RCC 7860 (cell line): ENCODE measurements at regions not wholly inside any gene's neighbourhood (a gene's known extent, or its start where the extent isn't known, plus 50 kb on each side); places are given as distances from the start of the nearest gene placed in this dataset.
"Not testable (repeated sequence)": the region's sequence is repeated elsewhere in the genome, so short reads cannot be mapped to it uniquely, and the experiment has no call there.

Experiments used
- DNase-seq: peaks from one replicate; pipeline ENCODE4 v3.0.0-alpha.2; 2015; ENCODE audit warnings: low spot score
- FAIRE-seq: peaks from 2 replicates; lab custom pipeline; 2012; peaks lifted over from hg19 to GRCh38; lab: Jason Lieb, UNC

DNA sequence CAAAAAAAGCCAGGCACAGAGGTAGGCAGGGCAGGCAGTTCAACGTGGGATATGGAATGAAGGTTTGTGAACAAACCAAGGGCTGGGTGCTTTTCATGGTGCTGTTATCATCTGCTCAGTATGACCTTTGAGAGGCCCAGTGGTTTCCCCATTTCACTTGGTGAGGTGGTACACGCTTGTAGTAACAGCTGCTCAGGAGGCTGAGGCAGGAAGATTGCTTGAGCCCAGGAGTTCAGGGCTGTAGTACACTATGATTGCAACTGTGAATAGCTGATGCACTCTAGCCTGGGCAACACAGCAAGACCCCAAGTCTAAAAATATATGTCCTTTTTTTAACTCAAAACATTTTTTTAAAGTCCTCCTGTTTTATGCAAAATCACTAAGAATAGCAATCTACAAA lies 174.8 kb downstream of the ENC1 start:
- no peak for FAIRE-seq
- DNase-seq: no peak

GRCh38 chr5:74464512-74465209 lies 175.9 kb downstream of the ENC1 start:
- no peak for DNase-seq
- no peak for FAIRE-seq

GRCh38 chr5:74462356-74462755 lies 178.2 kb downstream of the ENC1 start:
- FAIRE-seq (no peak), DNase-seq (no peak)

GRCh38 chr5:74461251-74461650 lies 179.3 kb downstream of the ENC1 start:
- DNase-seq (no peak), FAIRE-seq (no peak)

DNA sequence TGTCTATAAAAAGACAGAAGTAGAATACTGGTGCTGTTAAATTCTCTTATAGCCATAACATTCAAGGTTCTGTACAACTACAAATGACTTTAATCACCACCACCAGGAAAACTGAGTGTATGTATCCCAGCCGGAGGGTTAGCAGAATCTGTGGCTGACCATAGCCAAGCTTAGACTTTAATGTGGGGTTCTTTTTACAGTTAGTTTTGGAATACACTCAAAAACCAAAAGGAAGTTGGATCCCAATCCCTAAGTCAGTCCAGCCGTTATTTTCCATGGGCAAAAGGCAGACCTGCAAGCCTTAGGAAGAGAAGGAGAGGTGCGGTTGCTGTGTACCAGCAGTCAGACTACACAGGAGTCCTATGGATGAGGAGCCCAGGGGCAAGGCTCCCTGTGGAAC lies 179.8 kb downstream of the ENC1 start:
- FAIRE-seq: no peak

DNA sequence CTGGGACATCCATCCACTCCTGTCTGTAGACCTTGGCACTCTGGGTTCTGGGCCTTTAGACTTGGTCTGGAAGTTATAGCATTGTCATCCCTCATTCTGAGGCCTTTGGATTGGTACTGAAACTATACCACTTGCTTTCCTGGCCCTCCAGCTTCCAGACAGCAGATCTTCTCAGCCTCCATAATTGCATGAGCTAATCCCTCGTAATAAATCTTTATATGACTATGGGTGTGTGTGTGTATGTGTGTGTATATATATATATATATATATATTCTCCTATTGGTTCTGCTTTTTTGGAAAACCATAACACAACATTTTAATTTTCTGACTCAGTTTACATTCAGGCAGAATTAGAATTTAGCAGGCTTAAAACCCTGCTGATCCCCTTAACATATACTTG lies 180.5 kb downstream of the ENC1 start:
- no peak for FAIRE-seq

More for the DNA sequence above, 179.8 kb downstream of the ENC1 start:
- no peak for DNase-seq

GRCh38 chr5:74457876-74458275 lies 182.7 kb downstream of the ENC1 start:
- DNase-seq (no peak), FAIRE-seq (no peak)

More for the DNA sequence above, 180.5 kb downstream of the ENC1 start:
- DNase-seq: no peak

DNA sequence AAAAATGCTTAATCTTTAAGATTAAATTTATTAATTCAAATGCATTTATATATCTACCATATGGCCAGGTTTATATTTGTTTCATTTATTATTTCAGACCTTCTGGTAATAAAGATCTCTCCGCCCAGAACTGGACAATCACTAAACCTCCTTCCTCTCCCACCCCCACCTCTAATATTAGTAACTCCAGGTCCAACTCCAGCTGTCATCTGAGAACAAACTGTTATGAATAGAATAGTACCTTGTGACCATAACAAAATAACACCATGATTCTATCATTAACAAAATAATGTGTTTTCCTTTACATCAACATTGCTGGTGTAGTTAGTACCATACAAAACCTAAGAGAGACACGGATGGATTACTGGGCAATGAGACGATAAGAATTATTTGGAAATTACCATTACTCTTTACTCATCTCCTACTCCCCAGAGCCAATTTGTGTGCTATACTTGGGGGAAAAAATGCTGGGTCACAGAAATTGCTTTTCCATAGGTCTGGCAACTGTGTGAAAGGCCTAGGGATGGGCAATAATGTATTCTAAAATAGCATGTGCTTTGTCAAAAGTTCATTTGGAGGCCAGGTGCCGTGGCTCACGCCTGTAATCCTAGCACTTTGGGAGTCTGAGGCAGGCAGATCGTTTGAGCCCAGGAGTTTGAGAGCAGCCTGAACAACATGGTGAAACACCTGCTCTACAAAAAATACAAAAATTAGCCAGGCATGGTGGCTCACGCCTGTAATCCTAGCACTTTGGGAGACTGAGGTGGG lies 186.1 kb downstream of the ENC1 start:
- DNase-seq (no peak), FAIRE-seq (no peak)

DNA sequence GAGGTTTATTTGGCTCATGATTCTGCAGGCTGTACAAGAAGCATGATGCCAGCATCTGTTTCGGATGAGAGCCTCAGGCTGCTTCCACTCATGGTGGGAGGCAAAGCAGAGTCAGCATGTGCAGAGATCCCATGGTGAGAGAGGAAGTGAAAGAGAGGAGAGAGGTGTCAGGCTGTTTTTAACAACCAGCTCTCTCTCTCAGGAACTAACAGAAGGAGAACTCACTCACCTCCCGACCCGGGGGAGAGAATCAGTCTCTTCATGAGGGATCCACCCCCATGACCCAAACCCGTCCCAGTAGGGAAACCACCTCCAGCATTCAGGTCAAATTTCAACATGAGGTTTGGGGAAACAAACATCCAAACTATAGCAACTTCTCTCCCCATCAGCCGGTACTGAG lies 187.7 kb downstream of the ENC1 start:
- DNase-seq: no peak
- no peak for FAIRE-seq

DNA sequence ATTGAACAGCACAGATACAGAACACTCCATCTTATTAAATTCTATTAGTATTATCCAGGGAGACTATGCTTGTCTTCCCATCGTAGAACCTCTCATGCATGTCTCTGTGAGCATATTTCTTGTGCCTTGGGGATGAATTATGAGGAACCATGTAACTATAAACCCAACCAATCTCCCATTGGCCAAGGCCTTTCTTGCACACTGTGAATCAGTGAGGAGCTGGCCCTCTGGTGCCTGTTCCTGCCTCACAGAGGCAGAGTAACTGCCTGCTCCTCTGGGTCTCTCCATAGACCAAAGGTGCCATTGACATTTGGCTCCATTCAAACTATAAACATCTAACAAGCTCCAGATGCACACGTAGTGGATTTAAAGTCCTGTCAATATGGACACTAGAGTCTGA lies 190.4 kb downstream of the ENC1 start:
- FAIRE-seq (no peak), DNase-seq (no peak)

DNA sequence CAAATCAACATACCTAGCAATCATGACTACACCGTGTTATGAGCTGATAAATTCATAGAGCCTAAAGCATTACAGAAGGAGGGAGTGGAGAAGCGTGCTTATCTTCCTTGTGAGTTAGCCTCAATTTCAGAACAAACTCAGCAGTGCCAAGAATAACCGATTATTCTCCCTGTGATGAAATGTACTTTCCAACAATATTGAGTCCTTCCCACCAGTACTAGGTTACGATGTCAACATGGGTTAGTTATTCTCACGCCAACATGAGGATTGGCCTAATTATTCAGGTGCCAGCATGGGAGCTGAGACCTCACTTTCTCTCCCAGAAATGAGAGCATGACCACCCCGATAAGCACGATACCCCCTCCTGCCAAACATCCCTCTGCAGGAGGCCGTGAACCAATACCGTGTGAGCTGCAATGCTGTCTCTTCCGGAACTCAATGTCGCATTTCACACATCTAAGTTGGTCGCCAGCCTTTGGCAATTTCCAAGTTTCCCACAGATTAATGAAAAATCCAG lies 193.7 kb downstream of the ENC1 start:
- no peak for DNase-seq
- no peak for FAIRE-seq

GRCh38 chr5:74442466-74442865 lies 198.1 kb downstream of the ENC1 start:
- no peak for DNase-seq
- no peak for FAIRE-seq

- no peak for FAIRE-seq
These were observed 198.9 kb downstream of the ENC1 start for GRCh38 chr5:74441616-74442015.

GRCh38 chr5:74440341-74440740 lies 200.2 kb downstream of the ENC1 start:
- no peak for FAIRE-seq
- DNase-seq: no peak

More at GRCh38 chr5:74441616-74442015, 198.9 kb downstream of the ENC1 start:
- DNase-seq: no peak

GRCh38 chr5:74437870-74438269 lies 202.7 kb downstream of the ENC1 start:
- not testable (repeated sequence) for DNase-seq, FAIRE-seq

GRCh38 chr5:74433896-74434829 lies 206.4 kb downstream of the ENC1 start:
- no peak for FAIRE-seq
- no peak for DNase-seq

DNA sequence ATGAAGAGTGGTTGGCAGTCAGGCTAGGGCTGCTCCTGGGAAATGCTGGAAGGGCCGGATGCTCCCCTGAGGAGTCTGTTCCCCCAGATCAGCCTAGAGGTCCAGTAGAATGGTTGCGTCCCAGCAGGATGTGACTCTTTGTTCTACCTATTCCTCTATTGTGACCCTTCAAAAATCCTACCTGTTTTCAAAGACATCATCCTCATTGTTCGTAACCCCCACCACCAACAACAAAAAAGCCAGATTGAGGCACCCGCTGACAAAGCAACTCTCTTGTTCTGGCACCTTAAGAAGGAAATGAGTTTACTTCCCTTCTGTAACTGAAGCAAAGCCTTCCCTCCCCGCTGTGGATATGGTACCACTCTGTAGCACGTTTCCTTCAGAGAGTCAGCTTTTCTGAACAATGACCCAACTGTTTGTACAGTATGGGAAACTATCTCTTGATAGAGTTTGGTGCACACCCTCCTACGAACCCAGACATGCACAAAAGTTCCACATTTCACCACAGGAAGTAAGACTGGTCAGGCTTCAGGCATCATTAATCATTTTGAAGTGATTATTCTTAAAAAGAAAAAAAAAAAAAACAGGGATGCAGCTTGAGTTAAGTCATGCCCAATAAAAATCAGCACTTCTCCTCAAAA lies 207.2 kb downstream of the ENC1 start:
- DNase-seq (peak; percentile 10), FAIRE-seq (no peak)

DNA sequence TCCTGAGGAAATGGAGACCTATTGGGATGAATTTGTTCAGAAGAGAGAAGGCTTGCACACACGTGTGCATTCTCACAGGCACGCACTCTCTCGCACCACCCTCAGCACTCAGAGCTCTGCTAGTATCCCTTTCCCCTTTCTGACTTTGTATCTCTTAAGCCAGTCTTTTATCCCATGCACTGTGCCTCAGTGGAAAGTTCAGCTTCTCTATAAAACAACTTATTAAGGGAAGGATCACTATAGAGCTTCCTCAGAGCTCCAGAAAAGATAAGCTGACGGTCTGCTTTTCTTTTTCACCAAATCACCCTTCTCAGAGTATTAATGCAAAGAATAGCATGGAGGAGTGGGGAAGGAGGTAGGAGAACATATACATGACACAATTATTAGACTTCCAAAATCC lies 207.8 kb downstream of the ENC1 start:
- no peak for DNase-seq
- FAIRE-seq: no peak

DNA sequence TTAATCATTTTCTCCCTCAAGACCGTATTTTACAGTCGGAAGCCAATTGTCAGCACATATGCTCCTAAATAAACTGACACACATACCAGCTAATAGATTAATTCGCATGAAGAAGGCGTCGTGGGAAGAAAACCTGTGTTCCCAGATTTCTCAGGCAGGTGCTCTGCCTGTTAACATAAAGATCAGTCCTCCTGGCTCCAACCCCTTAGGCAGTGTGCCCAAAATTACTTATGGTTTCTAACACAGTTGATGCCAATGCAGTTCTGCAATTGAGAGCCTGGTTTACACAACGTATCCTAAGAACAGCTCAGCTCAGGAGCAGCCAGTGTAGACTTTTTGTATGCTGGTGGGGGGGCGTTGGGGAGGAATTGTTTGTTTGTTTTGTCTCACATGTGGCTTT lies 208.3 kb downstream of the ENC1 start:
- FAIRE-seq (no peak), DNase-seq (no peak)

DNA sequence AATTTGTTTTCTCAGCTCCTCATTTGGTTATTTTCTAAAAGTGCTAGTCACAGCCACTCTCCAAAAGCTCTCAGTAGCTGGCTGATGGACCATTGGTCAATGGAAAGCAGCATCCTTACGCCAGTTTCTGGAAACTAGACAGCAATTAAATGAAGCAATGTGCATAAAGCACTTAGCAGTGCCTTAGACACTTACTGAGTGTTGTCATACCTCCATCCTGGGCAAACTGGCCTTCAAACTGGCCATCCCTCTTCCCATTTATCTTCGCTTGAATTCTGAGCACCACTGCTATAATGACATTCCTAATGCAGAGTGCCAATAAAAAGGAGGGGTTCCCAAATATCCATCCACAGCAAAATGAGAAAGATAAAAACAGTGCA lies 209.2 kb downstream of the ENC1 start:
- DNase-seq (no peak), FAIRE-seq (no peak)
